Lower leg skin (tissue), 3 donors: ENCODE measurements at regions not wholly inside any gene's neighbourhood (a gene's known extent, or its start where the extent isn't known, plus 50 kb on each side); places are given as distances from the start of the nearest gene placed in this dataset.

Experiments
- CTCF ChIP-seq, 3 donors: fragments of 450-650 bp; IDR thresholded peaks; one replicate each; pipeline ENCODE4 v1.5.1; 2016; ENCODE audit warnings: antibody characterized with exemption in 3 of 3, mild to moderate bottlenecking in 3 of 3, moderate library complexity in 2 of 3
- POLR2A ChIP-seq, 2 donors: fragments of 450-650 bp; IDR thresholded peaks; one replicate each; pipeline ENCODE4 v1.6.1; 2016 to 2017; ENCODE audit warnings: antibody characterized with exemption in 2 of 2, mild to moderate bottlenecking in 1 of 2, moderate library complexity in 1 of 2

- no peak for TF ChIP-seq POLR2A (IDR thresholded peaks at IDR 0.05)
- no peak for TF ChIP-seq CTCF (IDR thresholded peaks at IDR 0.05)
Measured at GRCh38 chrX:82934980-82935379, 573.1 kb upstream of the POU3F4 start.
